22Rv1 (cell line): ENCODE measurements at regions not wholly inside any gene's neighbourhood (a gene's known extent, or its start where the extent isn't known, plus 50 kb on each side); places are given as distances from the start of the nearest gene placed in this dataset.

Source experiments
- CTCF ChIP-seq: fragments of 450-650 bp; IDR thresholded peaks from 2 replicates; pipeline ENCODE4 v1.5.1; 2017; ENCODE audit warnings: mild to moderate bottlenecking
- ZFX ChIP-seq: fragments of 450-650 bp; IDR thresholded peaks from 2 replicates; pipeline ENCODE4 v1.6.1; 2017; ENCODE audit warnings: antibody characterized with exemption, borderline replicate concordance

GRCh38 chr2:242012956-242013764, 143.6 kb downstream of the RTP5 start:
- TF ChIP-seq CTCF (no peak), ZFX (no peak)
